Stimulated activated CD8-positive, alpha-beta memory T cell treated with anti-CD3 and anti-CD28 coated beads, Interleukin-15, amount 100 ng/mL, for 1 hour (primary cell): ENCODE measurements at regions not wholly inside any gene's neighbourhood (a gene's known extent, or its start where the extent isn't known, plus 50 kb on each side); places are given as distances from the start of the nearest gene placed in this dataset.
"Not testable (repeated sequence)": the region's sequence is repeated elsewhere in the genome, so short reads cannot be mapped to it uniquely, and the experiment has no call there.

ENCODE experiments used
- DNase-seq: peaks from one replicate; pipeline ENCODE4 v3.0.0-alpha.2; 2020; ENCODE audit warnings: low read depth

DNA sequence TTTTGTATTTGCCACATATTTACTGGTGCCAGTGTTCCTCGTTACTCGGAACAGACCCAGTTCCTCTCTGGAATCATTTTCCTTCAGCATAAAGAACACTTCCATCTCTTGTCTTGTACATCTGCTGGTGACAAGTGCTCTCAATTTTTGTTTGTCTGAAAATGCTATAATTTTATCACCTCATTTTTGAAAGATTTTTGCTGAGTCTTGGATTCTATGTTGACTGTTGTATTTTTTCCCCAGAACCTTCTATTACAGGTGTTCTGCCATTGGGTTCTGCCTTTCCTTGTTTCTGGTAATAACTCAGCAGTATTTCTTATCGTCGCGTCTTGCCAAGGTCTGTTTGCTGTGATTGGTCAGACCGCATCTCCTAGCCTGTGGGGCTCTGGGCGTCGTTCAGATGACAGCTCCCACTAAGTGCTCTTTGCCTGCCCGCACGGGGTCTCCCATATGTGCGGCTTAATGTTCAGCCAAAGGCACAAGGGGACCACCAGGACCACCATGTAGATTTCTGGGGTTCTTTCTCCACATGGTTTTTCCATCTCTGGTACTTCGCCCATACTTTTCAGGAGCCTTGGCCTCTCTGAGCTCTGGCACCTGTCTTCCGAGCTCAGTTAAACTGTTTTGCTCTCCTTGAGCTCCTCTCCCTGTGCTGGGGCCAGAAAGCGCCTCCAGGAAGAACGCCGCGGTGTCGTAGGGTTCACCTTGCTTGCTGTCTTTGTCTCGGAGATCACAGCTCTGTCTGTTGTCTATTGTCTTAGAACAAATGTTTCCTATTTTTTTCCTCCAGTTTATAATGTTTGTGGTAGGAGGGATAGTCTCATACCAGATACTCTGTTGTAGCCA lies 80.0 kb downstream of the METRNL start:
- DNase-seq, result no peak

DNA sequence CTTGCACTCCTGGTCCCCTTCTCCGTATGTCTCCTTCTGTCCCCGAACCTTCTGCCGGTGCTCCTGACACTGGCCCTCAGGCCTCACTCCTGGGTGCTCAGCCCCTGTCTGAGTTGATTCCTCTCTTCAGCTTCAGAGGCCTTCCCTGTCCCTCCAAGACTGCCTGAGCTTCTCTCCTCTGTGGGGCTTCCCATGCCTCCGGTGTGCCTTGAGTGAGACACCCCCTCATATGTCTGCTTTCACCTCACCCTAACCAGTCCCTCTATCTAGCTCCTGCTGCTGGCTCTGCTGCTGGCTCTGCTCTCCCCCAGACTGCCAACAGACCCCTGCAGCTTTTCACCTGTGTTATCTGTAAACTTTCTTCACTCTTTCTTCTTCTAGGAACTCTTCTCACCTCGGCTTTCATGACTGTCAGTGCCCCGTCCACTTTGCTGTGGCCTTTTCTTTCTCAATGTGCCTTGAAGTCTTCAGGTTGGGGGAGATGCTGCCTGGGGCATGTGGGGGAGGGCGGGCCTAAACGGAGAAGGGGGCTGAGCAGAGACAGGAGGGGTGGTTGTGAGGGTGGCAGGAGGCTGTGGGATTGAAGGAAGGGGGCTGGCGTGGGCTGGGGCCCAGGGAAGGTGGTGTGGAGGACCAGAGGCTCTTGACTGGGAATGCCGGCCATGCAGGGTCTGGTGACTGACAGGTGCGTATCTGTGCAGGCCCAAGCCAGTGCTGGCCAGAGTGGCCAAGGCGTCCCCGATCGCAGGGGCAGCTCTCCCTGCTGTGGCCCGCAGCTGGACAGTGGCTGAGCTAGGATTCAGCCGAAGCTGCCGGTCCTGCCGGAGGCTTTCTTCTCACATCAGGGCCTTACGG lies 81.3 kb downstream of the METRNL start:
- DNase-seq, result no peak

GRCh38 chr17:83161298-83162034 lies 82.1 kb downstream of the METRNL start:
- no peak for DNase-seq

DNA sequence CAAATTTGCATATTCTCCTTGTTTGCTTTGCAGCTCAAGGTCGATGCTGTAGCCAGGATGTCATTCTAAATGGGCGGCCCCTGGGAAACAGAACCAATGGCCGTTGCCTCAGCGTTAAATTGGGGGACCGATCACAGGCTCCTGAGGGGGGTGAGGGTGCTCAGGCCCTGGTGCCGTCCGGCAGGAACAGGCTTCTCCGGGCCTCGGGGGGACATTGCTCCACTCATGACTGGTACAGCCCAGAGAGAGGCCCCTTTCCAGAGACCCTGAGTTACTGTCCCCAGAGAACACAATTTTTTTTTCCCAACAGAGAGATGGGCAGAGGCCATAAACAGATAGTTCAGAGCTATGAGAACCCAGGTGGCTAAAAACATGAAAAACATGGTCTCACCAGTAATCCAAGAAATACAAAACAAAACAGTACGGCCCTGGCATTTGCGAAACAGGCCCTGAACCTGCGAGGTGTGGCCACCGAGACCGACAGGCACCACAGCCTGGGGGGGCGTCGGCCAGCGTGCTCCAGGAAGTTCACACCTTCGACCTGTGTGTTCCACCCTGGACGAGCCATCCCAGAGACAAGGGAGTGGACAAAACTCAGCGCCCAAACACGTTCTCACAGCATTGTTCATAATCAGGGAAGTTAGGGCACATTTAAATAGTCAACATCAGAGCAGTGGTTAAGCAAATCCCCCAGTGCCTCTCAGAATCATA lies 82.8 kb downstream of the METRNL start:
- no peak for DNase-seq

DNA sequence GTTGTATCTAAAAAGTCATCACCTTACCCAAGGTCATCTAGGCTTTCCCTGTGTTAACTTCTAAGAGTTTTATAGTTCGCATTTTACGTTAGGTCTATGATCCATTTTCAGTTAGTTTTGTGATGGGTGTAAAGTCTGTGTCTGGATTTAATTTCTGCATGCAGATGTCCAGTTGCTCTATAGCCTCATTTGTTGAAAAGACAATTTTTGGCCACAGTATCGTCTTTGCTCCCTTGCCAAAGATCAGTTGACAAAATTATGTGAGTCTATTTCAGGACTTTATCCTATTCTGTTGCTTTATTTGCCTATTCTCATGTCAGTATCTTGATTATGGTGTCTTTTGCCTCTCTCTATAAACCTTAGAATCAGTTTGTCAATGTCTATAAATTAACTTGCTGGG lies 85.1 kb downstream of the METRNL start:
- DNase-seq, result no peak

DNA sequence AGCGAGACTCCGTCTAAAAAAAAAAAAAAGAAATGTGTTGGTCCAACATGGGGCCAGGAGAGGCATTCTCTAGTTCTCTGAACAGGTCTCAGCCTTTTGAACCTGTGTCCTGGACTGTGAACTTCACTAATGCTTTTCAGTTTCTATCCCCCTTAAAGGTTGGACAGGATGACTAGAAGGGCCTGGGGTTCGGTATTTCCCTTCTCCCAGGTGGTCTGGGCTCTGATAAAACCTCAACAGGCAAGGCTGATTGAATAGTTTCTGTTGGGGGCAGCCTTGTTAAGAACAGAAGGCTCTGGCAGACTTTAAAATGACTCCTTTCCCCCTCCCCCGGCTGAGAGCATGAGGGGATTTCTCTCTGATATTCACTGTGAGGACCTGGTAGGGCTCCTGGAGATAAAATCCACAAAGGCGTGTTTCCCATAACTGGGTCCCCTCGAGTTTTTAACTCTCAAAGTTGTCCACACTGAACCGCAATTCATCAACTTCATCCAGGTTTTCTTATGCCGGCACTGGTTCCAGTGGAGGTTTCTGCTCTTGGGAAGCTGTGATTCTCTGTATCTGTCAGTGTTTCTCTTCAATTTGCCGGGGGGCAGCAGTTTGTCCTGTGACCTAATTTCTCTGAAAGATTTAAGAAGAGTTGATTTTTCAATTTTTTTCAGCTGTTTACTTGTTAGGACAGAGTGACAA lies 91.3 kb downstream of the METRNL start:
- no peak for DNase-seq

DNA sequence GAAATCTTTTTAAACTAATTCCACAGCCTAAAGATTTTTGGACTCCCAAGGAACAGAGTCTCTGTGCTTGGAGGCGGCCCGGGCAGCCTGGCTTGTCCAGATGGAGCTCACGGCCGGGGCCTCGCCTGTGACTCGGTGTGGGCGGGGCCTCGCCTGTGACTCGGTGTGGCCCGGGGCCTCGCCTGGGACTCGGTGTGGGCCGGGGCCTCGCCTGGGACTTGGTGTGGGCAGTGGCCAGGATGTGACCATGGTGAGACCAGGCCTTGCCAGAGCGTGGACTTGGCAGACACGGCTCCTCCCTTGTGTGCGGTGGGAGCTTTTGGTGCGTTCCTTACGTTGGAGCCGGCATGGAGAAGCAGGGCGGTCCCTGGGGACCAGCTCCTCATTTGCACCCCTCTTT lies 92.3 kb downstream of the METRNL start:
- DNase-seq, result no peak

DNA sequence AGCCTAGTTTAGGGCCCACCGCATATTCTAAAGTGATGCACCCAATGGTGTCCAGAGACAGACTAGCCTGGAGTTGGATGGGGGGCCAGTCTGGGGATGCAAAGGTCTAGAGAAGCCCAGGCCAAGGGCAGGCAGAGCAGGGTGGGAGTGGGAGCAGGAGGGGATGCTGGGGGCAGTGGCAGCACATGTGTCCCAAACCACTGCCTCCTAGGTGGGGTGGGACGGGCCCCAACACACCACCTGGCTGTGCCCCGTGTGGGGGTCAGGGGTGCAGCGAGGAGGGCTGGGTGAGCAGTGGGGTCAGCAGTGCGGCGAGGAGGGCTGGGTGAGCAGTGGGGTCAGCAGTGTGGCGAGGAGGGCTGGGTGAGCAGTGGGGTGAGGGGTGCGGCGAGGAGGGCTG lies 92.7 kb downstream of the METRNL start:
- DNase-seq, result not testable (repeated sequence)

- not testable (repeated sequence) for DNase-seq
Observed at GRCh38 chr17:83172646-83173045, 93.2 kb downstream of the METRNL start.

DNA sequence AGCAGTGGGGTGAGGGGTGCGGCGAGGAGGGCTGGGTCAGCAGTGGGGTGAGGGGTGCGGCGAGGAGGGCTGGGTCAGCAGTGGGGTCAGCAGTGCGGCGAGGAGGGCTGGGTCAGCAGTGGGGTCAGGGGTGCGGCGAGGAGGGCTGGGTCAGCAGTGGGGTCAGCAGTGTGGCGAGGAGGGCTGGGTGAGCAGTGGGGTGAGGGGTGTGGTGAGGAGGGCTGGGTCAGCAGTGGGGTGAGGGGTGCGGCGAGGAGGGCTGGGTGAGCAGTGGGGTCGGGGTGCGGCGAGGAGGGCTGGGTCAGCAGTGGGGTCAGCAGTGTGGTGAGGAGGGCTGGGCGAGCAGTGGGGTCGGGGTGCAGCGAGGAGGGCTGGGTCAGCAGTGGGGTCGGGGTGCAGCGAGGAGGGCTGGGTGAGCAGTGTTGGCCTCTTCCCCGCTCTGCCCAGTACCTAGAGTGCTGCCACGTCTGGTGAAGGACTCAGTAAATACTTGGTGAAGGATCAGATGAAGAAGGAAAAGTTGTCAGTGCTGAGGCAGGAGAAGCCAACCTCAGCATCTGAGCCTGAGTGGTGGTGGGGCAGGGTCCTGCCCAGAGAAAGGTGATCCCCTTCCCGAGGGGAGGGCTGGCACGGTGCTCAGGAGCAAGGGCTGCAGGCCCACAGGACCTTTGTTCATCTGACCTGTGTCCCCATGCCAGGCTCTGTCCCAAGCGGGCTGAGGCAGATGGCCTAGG lies 93.9 kb downstream of the METRNL start:
- DNase-seq, result not testable (repeated sequence)

DNA sequence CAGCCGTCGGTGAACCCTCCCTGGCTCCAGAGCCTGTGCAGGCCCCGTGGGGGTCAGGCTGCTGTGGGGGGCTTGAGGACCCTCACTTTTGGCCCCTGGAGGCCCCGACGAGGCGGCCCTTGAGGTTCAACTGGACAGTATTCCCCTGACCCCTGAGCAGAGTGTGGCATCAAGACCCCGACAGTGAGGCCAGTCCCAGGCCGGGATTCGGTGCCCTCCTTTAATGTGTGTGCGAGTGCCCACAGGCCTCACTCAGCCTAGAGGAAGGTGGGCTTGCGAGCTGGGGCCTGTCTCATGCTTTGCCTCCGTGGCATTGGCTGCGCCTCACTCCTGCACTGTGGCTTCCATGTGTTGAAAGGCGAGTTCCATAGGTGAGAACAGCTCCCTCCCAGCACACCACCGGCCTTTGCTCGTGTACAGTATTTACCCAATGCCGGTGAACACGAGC lies 94.5 kb downstream of the METRNL start:
- DNase-seq, result no peak

GRCh38 chr17:83174362-83175118 lies 95.1 kb downstream of the METRNL start:
- DNase-seq, result no peak

GRCh38 chr17:83175119-83175821 lies 95.9 kb downstream of the METRNL start:
- DNase-seq, result no peak

DNA sequence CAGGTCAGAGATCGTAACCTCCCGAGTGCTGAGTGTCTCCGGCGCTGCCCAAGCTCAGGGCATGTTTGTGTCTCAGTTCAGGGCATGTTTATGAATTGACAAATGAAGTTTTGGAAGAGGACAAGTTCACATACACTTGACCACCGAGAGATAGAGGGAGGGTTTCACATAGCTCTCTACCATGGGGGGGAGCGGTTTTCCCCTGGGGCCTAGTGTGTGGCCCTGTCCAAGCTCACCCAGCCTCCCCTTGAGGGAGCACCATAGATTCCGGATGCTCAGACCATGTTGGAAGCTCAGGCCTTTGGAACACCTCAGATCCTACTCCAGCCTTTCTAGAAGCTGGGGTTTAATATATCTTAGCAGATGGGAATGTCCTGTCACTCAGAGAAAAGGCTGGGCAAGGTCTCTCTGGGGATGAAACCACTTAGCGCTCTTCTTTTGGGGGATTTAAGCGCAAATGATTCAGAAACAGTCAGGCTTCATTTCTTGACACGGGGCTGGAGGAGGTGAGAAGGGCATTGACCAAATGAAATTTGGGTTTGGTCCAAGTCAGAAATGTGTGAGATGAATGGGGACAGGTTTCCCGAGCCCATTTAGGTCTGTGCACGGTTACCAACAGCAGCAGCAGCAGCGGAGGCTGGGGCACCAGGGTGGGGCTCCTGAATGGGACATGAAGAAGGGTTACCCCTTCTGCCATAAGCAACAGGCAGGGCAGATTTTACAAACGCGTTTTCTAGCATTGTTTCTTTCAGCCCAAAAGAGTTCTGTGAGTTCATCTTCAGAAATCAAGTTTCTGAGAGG lies 96.6 kb downstream of the METRNL start:
- DNase-seq, result no peak

DNA sequence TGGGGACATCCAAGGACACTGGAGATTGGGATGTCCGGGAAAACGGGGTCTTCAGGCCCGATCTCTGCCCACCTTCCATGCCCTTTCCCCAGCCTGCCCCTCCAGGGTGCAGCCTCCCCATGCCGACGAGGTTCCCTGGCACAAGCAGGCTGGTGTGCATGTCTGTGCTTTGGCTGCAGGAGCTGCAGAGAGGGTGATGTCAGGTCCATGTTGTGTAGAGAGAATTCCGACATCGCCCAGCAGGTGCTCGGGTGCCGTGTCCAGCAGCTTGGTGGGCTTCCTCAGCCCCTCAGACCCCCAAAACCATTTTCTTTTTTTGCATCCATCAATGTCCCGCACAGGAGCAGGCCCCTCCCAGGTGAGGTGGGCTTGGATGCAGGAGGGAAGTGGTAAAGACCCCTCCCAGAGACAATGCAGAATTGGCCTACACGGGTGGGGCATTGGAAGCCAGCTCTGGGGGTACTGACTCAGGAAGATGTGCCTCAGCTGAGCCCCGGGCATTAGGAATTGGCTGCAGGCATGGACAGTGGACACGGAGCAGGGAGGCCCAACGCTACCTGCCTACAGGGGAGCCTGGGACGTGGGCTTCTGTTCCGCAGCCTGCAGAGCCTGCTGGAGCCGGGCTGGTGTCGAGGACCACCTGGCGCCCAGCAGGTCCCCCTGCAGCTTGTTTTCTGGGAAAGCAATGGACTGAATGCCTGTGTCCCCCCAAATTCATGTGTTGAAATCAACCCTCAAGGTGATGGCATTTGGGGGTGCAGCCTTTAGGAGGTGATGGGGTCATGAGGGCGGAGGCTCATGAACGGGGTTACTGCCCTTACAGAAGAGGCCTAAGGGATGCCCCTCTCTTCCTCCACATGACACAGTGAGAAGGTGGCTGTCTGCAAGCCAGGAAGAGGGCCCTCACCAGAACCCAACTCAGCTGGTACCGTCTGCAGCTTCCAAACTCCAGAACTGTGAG lies 97.5 kb downstream of the METRNL start:
- DNase-seq, result no peak

- DNase-seq, result no peak
Observed at GRCh38 chr17:83177611-83178532, 98.5 kb downstream of the METRNL start.
